Natural killer cell (primary cell): ENCODE measurements at regions not wholly inside any gene's neighbourhood (a gene's known extent, or its start where the extent isn't known, plus 50 kb on each side); places are given as distances from the start of the nearest gene placed in this dataset.
"Not testable (repeated sequence)": the region's sequence is repeated elsewhere in the genome, so short reads cannot be mapped to it uniquely, and the experiment has no call there.

Experiments used
- ATAC-seq, 3 donors: fragments of 150-1000 bp in 2 of 3; fragments of 200-7000 bp in 1 of 3; cut with Tn5 transposase; 1 replicate in 1 of 3; 2 replicates in 2 of 3; pipeline ENCODE4 v1.10.0; 2021; ENCODE audit warnings: mild to moderate bottlenecking in 2 of 3, moderate library complexity in 2 of 3
- DNase-seq, 2 donors: peaks; one replicate each; pipeline versions ENCODE4 v3.0.0 to v3.0.0-alpha.2; 2013 to 2021; ENCODE audit warnings: mixed read lengths in 1 of 2
- H3K27ac ChIP-seq: one replicate; pipeline ENCODE4 v1.5.1; 2013; ENCODE audit warnings: mild to moderate bottlenecking, low read length
- H3K27me3 ChIP-seq: one replicate; pipeline ENCODE4 v1.6.1; 2013; ENCODE audit warnings: low read length; ENCODE audit not compliant: control insufficient read depth, insufficient read depth
- H3K36me3 ChIP-seq: one replicate; pipeline ENCODE4 v1.6.1; 2013; ENCODE audit warnings: low read length; ENCODE audit not compliant: control insufficient read depth, insufficient read depth
- H3K4me1 ChIP-seq: one replicate; pipeline ENCODE4 v1.6.1; 2013; ENCODE audit warnings: low read length; ENCODE audit not compliant: control insufficient read depth, insufficient read depth
- H3K4me3 ChIP-seq: one replicate; pipeline ENCODE4 v1.5.1; 2013; ENCODE audit warnings: low read length
- H3K9me3 ChIP-seq: one replicate; pipeline ENCODE4 v1.6.1; 2013; ENCODE audit warnings: low read length; ENCODE audit not compliant: control insufficient read depth, insufficient read depth
- H3K27ac Mint-ChIP-seq, 2 donors: one replicate each; pipeline ENCODE4 v1.8.0; 2022; ENCODE audit warnings: mild to moderate bottlenecking in 2 of 2, mixed read lengths in 2 of 2, moderate library complexity in 1 of 2
- H3K27me3 Mint-ChIP-seq, 2 donors: one replicate each; pipeline ENCODE4 v1.8.0; 2022; ENCODE audit warnings: low read depth in 2 of 2, mixed read lengths in 2 of 2
- H3K36me3 Mint-ChIP-seq: one replicate; pipeline ENCODE4 v1.8.0; 2022; ENCODE audit warnings: mixed read lengths
- H3K4me1 Mint-ChIP-seq, 2 donors: one replicate each; pipeline ENCODE4 v1.8.0; 2022; ENCODE audit warnings: mixed read lengths in 2 of 2
- H3K4me3 Mint-ChIP-seq: one replicate; pipeline ENCODE4 v1.8.0; 2022; ENCODE audit warnings: mild to moderate bottlenecking, moderate library complexity, mixed read lengths
- H3K9me3 Mint-ChIP-seq, 2 donors: one replicate each; pipeline ENCODE4 v1.8.0; 2022; ENCODE audit warnings: mixed read lengths in 2 of 2
- WGBS: methylation state at CpG from one replicate; pipeline ENCODE4 v1.1.7; 2013; ENCODE audit warnings: missing lambda C conversion rate; ENCODE audit not compliant: insufficient coverage; 5-methylcytosine and 5-hydroxymethylcytosine counted together
- intact Hi-C: fragments of 100-400 bp; cut with micrococcal nuclease; formaldehyde crosslinking; loops from one replicate; pipeline ENCODE4 v1.14.2; 2022
- TF ChIP-seq, protein P1 (sequence below): fragments of 200-600 bp; IDR thresholded peaks from one replicate; pipeline ENCODE4 v1.8.0; 2022; ENCODE audit warnings: antibody characterized with exemption

DNA sequence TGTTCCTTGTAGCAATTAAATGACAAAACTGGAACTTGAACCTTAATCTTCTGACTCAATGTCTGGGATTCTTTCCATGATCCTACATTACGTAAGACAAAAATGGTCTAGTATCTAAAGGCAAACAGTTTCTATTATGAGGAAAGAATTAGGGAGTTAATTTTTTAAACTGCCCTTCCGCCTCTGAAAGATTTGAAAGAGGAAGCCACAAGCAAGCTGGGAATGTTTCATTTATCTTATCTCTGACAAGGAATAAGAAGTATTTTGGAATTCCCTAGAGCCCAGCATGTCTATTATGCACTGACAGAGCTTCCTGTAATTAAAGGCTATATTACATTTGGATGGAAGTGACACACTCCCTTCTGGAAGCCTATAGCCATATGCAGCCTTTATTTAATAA lies 558.8 kb upstream of the CDH2 start:
- H3K27me3 Mint-ChIP-seq, result no peaks in the 10 kb centered on the region
- intact Hi-C loops, result no loop called here
- no peak overlapping the region for H3K4me3 ChIP-seq
- no peak overlapping the region for H3K4me3 Mint-ChIP-seq
- H3K27me3 ChIP-seq, result no peaks in the 10 kb centered on the region
- no peak for ATAC-seq
- H3K9me3 ChIP-seq, result no peaks in the 10 kb centered on the region
- no peak overlapping the region for H3K27ac ChIP-seq
- no peak for DNase-seq
- peaks cover 2 to 3% of the 10 kb centered on the region in 2 donors for H3K9me3 Mint-ChIP-seq
- no peaks in the 10 kb centered on the region for H3K36me3 ChIP-seq
- 97% methylated on average over 2 of the region's 2 CpGs for WGBS
- TF ChIP-seq, protein P1, sequence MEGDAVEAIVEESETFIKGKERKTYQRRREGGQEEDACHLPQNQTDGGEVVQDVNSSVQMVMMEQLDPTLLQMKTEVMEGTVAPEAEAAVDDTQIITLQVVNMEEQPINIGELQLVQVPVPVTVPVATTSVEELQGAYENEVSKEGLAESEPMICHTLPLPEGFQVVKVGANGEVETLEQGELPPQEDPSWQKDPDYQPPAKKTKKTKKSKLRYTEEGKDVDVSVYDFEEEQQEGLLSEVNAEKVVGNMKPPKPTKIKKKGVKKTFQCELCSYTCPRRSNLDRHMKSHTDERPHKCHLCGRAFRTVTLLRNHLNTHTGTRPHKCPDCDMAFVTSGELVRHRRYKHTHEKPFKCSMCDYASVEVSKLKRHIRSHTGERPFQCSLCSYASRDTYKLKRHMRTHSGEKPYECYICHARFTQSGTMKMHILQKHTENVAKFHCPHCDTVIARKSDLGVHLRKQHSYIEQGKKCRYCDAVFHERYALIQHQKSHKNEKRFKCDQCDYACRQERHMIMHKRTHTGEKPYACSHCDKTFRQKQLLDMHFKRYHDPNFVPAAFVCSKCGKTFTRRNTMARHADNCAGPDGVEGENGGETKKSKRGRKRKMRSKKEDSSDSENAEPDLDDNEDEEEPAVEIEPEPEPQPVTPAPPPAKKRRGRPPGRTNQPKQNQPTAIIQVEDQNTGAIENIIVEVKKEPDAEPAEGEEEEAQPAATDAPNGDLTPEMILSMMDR, result no peak
- no peaks in the 10 kb centered on the region for H3K36me3 Mint-ChIP-seq
- no peaks in the 10 kb centered on the region for H3K4me1 ChIP-seq
- no peak overlapping the region for H3K27ac Mint-ChIP-seq
- no peaks in the 10 kb centered on the region for H3K4me1 Mint-ChIP-seq

DNA sequence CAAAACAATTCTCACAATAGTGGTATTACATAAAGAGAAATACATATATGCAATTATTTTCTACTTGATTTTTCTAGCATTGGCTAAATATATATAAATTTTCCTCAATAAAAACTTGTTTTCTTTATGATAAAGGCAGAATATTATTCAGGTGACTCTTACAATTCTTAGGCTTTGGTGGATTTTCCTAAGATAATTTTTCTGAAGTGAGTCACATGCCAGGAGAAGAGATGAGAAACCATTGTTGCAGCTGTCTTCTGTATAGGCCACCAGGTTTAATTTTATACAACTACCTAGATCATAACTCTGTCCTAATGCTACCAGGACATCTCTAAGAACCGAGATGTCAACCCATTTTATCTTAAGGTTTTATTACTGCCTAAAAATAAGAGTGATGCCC lies 552.4 kb upstream of the CDH2 start:
- Histone ChIP-seq H3K9me3 (no peaks in the 10 kb centered on the region), H3K4me1 (no peaks in the 10 kb centered on the region), H3K4me3 (no peak overlapping the region), H3K27ac (no peak overlapping the region), H3K27me3 (no peaks in the 10 kb centered on the region), H3K36me3 (no peaks in the 10 kb centered on the region)
- no peak overlapping the region for H3K27ac Mint-ChIP-seq
- no peaks in the 10 kb centered on the region for H3K4me1 Mint-ChIP-seq
- ATAC-seq (no peak), DNase-seq (no peak)
- no peaks in the 10 kb centered on the region for H3K36me3 Mint-ChIP-seq
- WGBS, result 88% methylated on average over 1 of the region's 1 CpG
- TF ChIP-seq, protein P1, result no peak
- no peak overlapping the region for H3K4me3 Mint-ChIP-seq
- intact Hi-C loops, result no loop called here
- H3K9me3 Mint-ChIP-seq, result peaks cover 0 to under 1% of the 10 kb centered on the region in 2 donors
- H3K27me3 Mint-ChIP-seq, result no peaks in the 10 kb centered on the region

DNA sequence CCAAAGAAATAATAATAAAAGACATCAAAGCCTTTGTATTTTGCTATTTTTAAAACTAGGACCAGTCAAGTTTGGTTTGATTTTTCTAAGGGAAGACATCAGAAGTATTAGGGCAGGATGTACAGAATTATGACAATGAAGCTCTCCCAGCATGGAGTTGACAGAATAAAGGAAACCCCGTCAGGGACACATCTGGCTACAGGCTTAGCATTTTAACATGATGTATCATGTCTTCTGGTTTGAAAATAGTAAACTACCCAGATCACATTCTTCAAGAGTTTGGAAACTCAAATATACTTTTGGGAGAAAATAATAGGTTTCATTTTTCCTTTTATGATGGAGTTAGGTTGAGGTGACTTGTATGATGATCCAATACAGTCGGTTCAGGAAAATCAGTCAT lies 552.0 kb upstream of the CDH2 start:
- Histone ChIP-seq H3K9me3 (no peaks in the 10 kb centered on the region), H3K27me3 (no peaks in the 10 kb centered on the region), H3K4me3 (no peak overlapping the region), H3K27ac (no peak overlapping the region), H3K4me1 (no peaks in the 10 kb centered on the region), H3K36me3 (no peaks in the 10 kb centered on the region)
- Mint-ChIP-seq H3K27me3 (no peaks in the 10 kb centered on the region), H3K9me3 (no peaks in the 10 kb centered on the region), H3K4me3 (no peak overlapping the region), H3K4me1 (no peaks in the 10 kb centered on the region), H3K27ac (no peak overlapping the region), H3K36me3 (no peaks in the 10 kb centered on the region)
- no peak for DNase-seq
- intact Hi-C loops, result no loop called here
- TF ChIP-seq, protein P1, result no peak
- ATAC-seq, result no peak
- 67% methylated on average over 1 of the region's 2 CpGs for WGBS

DNA sequence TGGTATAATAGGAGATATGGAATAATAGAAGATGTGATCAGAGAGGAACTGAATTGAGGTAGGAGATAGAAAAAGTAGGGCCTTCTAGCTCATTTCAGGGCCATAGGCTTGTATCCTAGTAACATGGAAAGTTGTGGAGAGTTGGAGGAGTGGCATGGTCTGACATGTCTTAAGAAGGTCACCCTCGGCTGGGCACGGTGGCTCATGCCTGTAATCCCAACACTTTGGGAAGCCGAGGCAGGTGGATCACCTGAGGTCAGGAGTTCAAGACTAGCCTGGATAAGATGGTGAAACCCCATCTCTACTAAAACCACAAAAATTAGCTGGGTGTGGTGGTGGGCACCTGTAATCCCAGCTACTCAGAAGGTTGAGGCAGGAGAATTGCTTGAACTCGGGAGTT lies 550.3 kb upstream of the CDH2 start:
- H3K4me1 ChIP-seq, ATAC-seq, intact Hi-C loops, H3K36me3 Mint-ChIP-seq, H3K4me3 ChIP-seq, H3K27me3 ChIP-seq, DNase-seq, H3K4me1 Mint-ChIP-seq, H3K27me3 Mint-ChIP-seq, H3K9me3 Mint-ChIP-seq, H3K27ac Mint-ChIP-seq, H3K4me3 Mint-ChIP-seq, H3K36me3 ChIP-seq, H3K9me3 ChIP-seq, H3K27ac ChIP-seq: not testable (repeated sequence)
- 98% methylated on average over 4 of the region's 4 CpGs for WGBS
